Fibroblast of pulmonary artery (primary cell): ENCODE measurements at regions not wholly inside any gene's neighbourhood (a gene's known extent, or its start where the extent isn't known, plus 50 kb on each side); places are given as distances from the start of the nearest gene placed in this dataset.

ENCODE experiments used
- DNase-seq: peaks from one replicate; pipeline ENCODE4 v3.0.0-alpha.2; 2010; ENCODE audit warnings: low read depth
- H3K4me3 ChIP-seq: replicated peaks from 2 replicates; pipeline ENCODE4 v1.5.1; 2011; ENCODE audit warnings: low read depth, mild to moderate bottlenecking, control low read depth, low read length, moderate library complexity
- CTCF ChIP-seq: IDR thresholded peaks from 2 replicates; pipeline ENCODE4 v1.5.1; 2011; ENCODE audit warnings: mild to moderate bottlenecking, control low read depth, low read length, inconsistent platforms; ENCODE audit errors: missing control alignments

- no peak for TF ChIP-seq CTCF
- DNase-seq, result no peak
- no peak overlapping the region for H3K4me3 ChIP-seq
Observed at GRCh38 chr4:155616117-155616516, 50.5 kb upstream of the GUCY1A1 start.

- TF ChIP-seq CTCF, result no peak
- no peak overlapping the region for H3K4me3 ChIP-seq
- DNase-seq, result no peak
Observed at GRCh38 chr4:155615081-155615887, 51.4 kb upstream of the GUCY1A1 start.

GRCh38 chr4:155614111-155614762 lies 52.4 kb upstream of the GUCY1A1 start:
- TF ChIP-seq CTCF, result no peak
- DNase-seq, result peak; percentile 26
- H3K4me3 ChIP-seq, result no peak overlapping the region

- DNase-seq, result no peak
- no peak overlapping the region for H3K4me3 ChIP-seq
- TF ChIP-seq CTCF, result no peak
Observed at GRCh38 chr4:155612074-155612473, 54.6 kb upstream of the GUCY1A1 start.

GRCh38 chr4:155611501-155611900 lies 55.1 kb upstream of the GUCY1A1 start:
- TF ChIP-seq CTCF, result no peak
- DNase-seq, result no peak
- H3K4me3 ChIP-seq, result no peak overlapping the region

GRCh38 chr4:155610143-155610542 lies 56.5 kb upstream of the GUCY1A1 start:
- TF ChIP-seq CTCF, result no peak
- no peak for DNase-seq
- H3K4me3 ChIP-seq, result no peak overlapping the region
